Endothelial cell of umbilical vein (primary cell): ENCODE measurements at regions not wholly inside any gene's neighbourhood (a gene's known extent, or its start where the extent isn't known, plus 50 kb on each side); places are given as distances from the start of the nearest gene placed in this dataset.

ENCODE experiments used
- BruUV-seq: library from RNA; stranded (reverse); fragments of 400-500 nt; replicated peaks from 2 replicates; lab custom pipeline; 2021; lab: Mats Ljungman, UMichigan
- CTCF ChIA-PET: fragments of 300-600, 350-600 bp; sonication (Branson Sonifier 250); formaldehyde crosslinking; loops from one replicate; lab custom pipeline; 2021; ENCODE audit warnings: antibody characterized with exemption, inconsistent platforms; lab: Charles Lee
- POLR2A ChIA-PET: fragments of 300-600, 350-600 bp; sonication (Branson Sonifier 250); formaldehyde crosslinking; loops from one replicate; lab custom pipeline; 2021; ENCODE audit warnings: antibody characterized with exemption, inconsistent platforms; lab: Charles Lee
- DNase-seq: peaks from one replicate; pipeline ENCODE4 v3.0.0-alpha.2; 2011; ENCODE audit warnings: low read depth, low spot score
- FAIRE-seq: peaks from 2 replicates; lab custom pipeline; 2011; peaks lifted over from hg19 to GRCh38; lab: Jason Lieb, UNC
- H2AFZ ChIP-seq: 2 replicates; pipeline ENCODE4 v1.6.0; 2012; ENCODE audit warnings: low read depth, low read length, control low read depth, inconsistent platforms
- H3K27ac ChIP-seq: 2 replicates; pipeline ENCODE4 v1.5.1; 2011; ENCODE audit warnings: low read depth, mild to moderate bottlenecking, control low read depth, low read length, moderate library complexity; ENCODE audit not compliant: insufficient read depth
- H3K27me3 ChIP-seq, 2 experiments: 2 replicates each; pipeline versions ENCODE4 v1.6.0 to v1.6.1; 2011; ENCODE audit warnings: low read length in 2 of 2, mixed read lengths in 1 of 2; ENCODE audit not compliant: control insufficient read depth in 2 of 2, insufficient read depth in 2 of 2
- H3K36me3 ChIP-seq, 2 experiments: 2 replicates in 1 of 2; 3 replicates in 1 of 2; pipeline ENCODE4 v1.5.1; 2011; ENCODE audit warnings: low read length in 2 of 2, mild to moderate bottlenecking in 1 of 2, moderate library complexity in 1 of 2; ENCODE audit not compliant: control insufficient read depth in 2 of 2, insufficient read depth in 2 of 2; ENCODE audit errors: extremely low read depth in 1 of 2
- H3K4me1 ChIP-seq: 3 replicates; pipeline ENCODE4 v1.5.1; 2011; ENCODE audit warnings: mild to moderate bottlenecking, low read length; ENCODE audit not compliant: control insufficient read depth, insufficient read depth; ENCODE audit errors: extremely low read depth
- H3K4me2 ChIP-seq: 2 replicates; pipeline ENCODE4 v1.6.1; 2011; ENCODE audit warnings: low read length, control low read depth, mixed read lengths; ENCODE audit not compliant: insufficient read depth
- H3K4me3 ChIP-seq, 3 experiments: fragments of 200-600 bp in 1 of 3; sonication (generic), shearing (Covaris generic) in 1 of 3; replicated peaks in 1 of 3; 2 replicates each; pipeline ENCODE4 v1.5.1; 2011 to 2016; ENCODE audit warnings: control low read depth in 3 of 3, low read length in 3 of 3, mild to moderate bottlenecking in 2 of 3, inconsistent platforms in 1 of 3, low read depth in 1 of 3, moderate library complexity in 1 of 3; ENCODE audit not compliant: insufficient read depth in 1 of 3
- H3K79me2 ChIP-seq: 2 replicates; pipeline ENCODE4 v1.6.0; 2012; ENCODE audit warnings: low read length, inconsistent platforms; ENCODE audit not compliant: control insufficient read depth, insufficient read depth
- H3K9ac ChIP-seq: replicated peaks from 2 replicates; pipeline ENCODE3; 2011; ENCODE audit warnings: low read length, control low read depth; ENCODE audit not compliant: insufficient read depth; ENCODE audit errors: extremely low read depth
- H3K9me1 ChIP-seq: replicated peaks from 3 replicates; pipeline ENCODE4 v1.6.0; 2011; ENCODE audit warnings: mild to moderate bottlenecking, low read length; ENCODE audit not compliant: control insufficient read depth, insufficient read depth; ENCODE audit errors: extremely low read depth
- H3K9me3 ChIP-seq: replicated peaks from 2 replicates; pipeline ENCODE4 v1.5.1; 2012; ENCODE audit warnings: low read length, inconsistent platforms; ENCODE audit not compliant: control insufficient read depth, insufficient read depth
- H4K20me1 ChIP-seq: replicated peaks from 2 replicates; pipeline ENCODE3; 2011; ENCODE audit warnings: mild to moderate bottlenecking, low read length; ENCODE audit not compliant: control insufficient read depth, insufficient read depth; ENCODE audit errors: extremely low read depth
- CTCF ChIP-seq, 2 donors: IDR thresholded peaks; 1 replicate in 1 of 2; 2 replicates in 1 of 2; pipeline ENCODE4 v1.5.1; 2011; ENCODE audit warnings: low read length in 2 of 2, mild to moderate bottlenecking in 2 of 2, moderate library complexity in 2 of 2, control low read depth in 1 of 2, inconsistent platforms in 1 of 2, low read depth in 1 of 2; ENCODE audit not compliant: insufficient read depth in 1 of 2; ENCODE audit errors: extremely low read depth in 1 of 2
- EZH2 ChIP-seq: IDR thresholded peaks from 2 replicates; pipeline ENCODE4 v1.6.1; 2012; ENCODE audit warnings: borderline replicate concordance, low read depth, mild to moderate bottlenecking, moderate library complexity, low read length, inconsistent platforms; ENCODE audit not compliant: severe bottlenecking
- FOS ChIP-seq: IDR thresholded peaks from 2 replicates; pipeline ENCODE4 v1.6.1; 2011; ENCODE audit warnings: mild to moderate bottlenecking, low read length, moderate library complexity, borderline replicate concordance; ENCODE audit not compliant: insufficient read depth
- GATA2 ChIP-seq: IDR thresholded peaks from 2 replicates; pipeline ENCODE4 v1.7.0; 2011; ENCODE audit warnings: low read depth, mild to moderate bottlenecking, moderate library complexity, mixed read lengths, low read length; ENCODE audit not compliant: insufficient read length, insufficient read depth
- JUN ChIP-seq: IDR thresholded peaks from 2 replicates; pipeline ENCODE4 v1.6.1; 2011; ENCODE audit warnings: borderline replicate concordance, low read depth; ENCODE audit not compliant: insufficient read length, insufficient read depth
- MYC ChIP-seq: IDR thresholded peaks from one replicate; pipeline ENCODE4 v1.6.1; 2011; ENCODE audit warnings: mild to moderate bottlenecking, low read depth, low read length
- POLR2A ChIP-seq: IDR thresholded peaks from 2 replicates; pipeline ENCODE4 v1.6.1; 2012; ENCODE audit warnings: low read depth, mild to moderate bottlenecking, control low read depth, low read length
- POLR2AphosphoS5 ChIP-seq: IDR thresholded peaks from 2 replicates; pipeline ENCODE4 v1.6.1; 2012; ENCODE audit warnings: low read depth, mild to moderate bottlenecking, control low read depth, low read length, moderate library complexity; ENCODE audit not compliant: insufficient read depth
- dilution Hi-C: fragments of 300-500 bp; cut with MboI; formaldehyde crosslinking; loops from one replicate; pipeline ENCODE4 v1.15.0; 2019; ENCODE audit warnings: low sequenced_read_pairs; ENCODE audit not compliant: extremely low pct_ligation_motif_present
- intact Hi-C: fragments of 100-400 bp; cut with micrococcal nuclease; formaldehyde crosslinking; loops from one replicate; pipeline ENCODE4 v1.10.0; 2022
- TF ChIP-seq, protein P1 (sequence below): IDR thresholded peaks from 2 replicates; pipeline ENCODE4 v1.6.1; 2011; ENCODE audit not compliant: insufficient read depth, insufficient read length

- no TSS peak for BruUV-seq
- ChIA-PET POLR2A (no interaction called here), CTCF (interaction anchor here (1.2 kb wide), 1 partner anchor 33 kb away, joined by 3 read pairs; no protein-coding TSS in a partner anchor)
- no peak overlapping the region for H3K4me2 ChIP-seq
- no peaks in the 10 kb centered on the region for H3K27me3 ChIP-seq
- peaks cover 18% of the 10 kb centered on the region for H3K4me1 ChIP-seq
- intact Hi-C loops (no loop called here), dilution Hi-C loops (no loop called here)
- no peak overlapping the region for H3K9ac ChIP-seq
- H2AFZ ChIP-seq: peak overlapping the region; percentile 36
- no peak overlapping the region for H3K4me3 ChIP-seq
- peak; percentile 60 for DNase-seq
- no peak for FAIRE-seq
- no peak overlapping the region for H3K27ac ChIP-seq
- no peaks in the 10 kb centered on the region for H3K9me1 ChIP-seq
- no peaks in the 10 kb centered on the region for H4K20me1 ChIP-seq
- no peaks in the 10 kb centered on the region for H3K36me3 ChIP-seq
- no peaks in the 10 kb centered on the region for H3K79me2 ChIP-seq
- no peaks in the 10 kb centered on the region for H3K9me3 ChIP-seq
- TF ChIP-seq MYC: no peak
- TF ChIP-seq POLR2A: no peak
- no peak for TF ChIP-seq EZH2
- no peak for TF ChIP-seq JUN
- TF ChIP-seq CTCF (IDR thresholded peaks at IDR 0.05; ENCODE audit: extremely low read depth in 1 of 2, insufficient read depth in 1 of 2, low read depth in 1 of 2, low read length in 2 of 2): no peak
- TF ChIP-seq FOS: no peak
- no peak for TF ChIP-seq GATA2
- TF ChIP-seq POLR2AphosphoS5: no peak
- TF ChIP-seq, protein P1, sequence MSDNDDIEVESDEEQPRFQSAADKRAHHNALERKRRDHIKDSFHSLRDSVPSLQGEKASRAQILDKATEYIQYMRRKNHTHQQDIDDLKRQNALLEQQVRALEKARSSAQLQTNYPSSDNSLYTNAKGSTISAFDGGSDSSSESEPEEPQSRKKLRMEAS: no peak
Observed at GRCh38 chr4:124179506-124180186, 532.9 kb downstream of the ANKRD50 start.
